GM10266 (cell line): ENCODE measurements at regions not wholly inside any gene's neighbourhood (a gene's known extent, or its start where the extent isn't known, plus 50 kb on each side); places are given as distances from the start of the nearest gene placed in this dataset.

Experiments
- DNase-seq: peaks from one replicate; pipeline ENCODE4 v3.0.0; 2012; ENCODE audit errors: extremely low spot score
- TF ChIP-seq, protein P1 (sequence below): IDR thresholded peaks from 2 replicates; pipeline ENCODE4 v1.5.1; 2012; ENCODE audit warnings: mild to moderate bottlenecking, low read depth; ENCODE audit not compliant: control insufficient read depth, insufficient read depth; ENCODE audit errors: missing control alignments

- TF ChIP-seq, protein P1, sequence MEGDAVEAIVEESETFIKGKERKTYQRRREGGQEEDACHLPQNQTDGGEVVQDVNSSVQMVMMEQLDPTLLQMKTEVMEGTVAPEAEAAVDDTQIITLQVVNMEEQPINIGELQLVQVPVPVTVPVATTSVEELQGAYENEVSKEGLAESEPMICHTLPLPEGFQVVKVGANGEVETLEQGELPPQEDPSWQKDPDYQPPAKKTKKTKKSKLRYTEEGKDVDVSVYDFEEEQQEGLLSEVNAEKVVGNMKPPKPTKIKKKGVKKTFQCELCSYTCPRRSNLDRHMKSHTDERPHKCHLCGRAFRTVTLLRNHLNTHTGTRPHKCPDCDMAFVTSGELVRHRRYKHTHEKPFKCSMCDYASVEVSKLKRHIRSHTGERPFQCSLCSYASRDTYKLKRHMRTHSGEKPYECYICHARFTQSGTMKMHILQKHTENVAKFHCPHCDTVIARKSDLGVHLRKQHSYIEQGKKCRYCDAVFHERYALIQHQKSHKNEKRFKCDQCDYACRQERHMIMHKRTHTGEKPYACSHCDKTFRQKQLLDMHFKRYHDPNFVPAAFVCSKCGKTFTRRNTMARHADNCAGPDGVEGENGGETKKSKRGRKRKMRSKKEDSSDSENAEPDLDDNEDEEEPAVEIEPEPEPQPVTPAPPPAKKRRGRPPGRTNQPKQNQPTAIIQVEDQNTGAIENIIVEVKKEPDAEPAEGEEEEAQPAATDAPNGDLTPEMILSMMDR, result no peak
- no peak for DNase-seq
These were observed 173.0 kb upstream of the FMN2 start for GRCh38 chr1:239918634-239919033.

GRCh38 chr1:239920214-239920613, 171.5 kb upstream of the FMN2 start:
- TF ChIP-seq, protein P1, result no peak
- DNase-seq, result no peak

DNA sequence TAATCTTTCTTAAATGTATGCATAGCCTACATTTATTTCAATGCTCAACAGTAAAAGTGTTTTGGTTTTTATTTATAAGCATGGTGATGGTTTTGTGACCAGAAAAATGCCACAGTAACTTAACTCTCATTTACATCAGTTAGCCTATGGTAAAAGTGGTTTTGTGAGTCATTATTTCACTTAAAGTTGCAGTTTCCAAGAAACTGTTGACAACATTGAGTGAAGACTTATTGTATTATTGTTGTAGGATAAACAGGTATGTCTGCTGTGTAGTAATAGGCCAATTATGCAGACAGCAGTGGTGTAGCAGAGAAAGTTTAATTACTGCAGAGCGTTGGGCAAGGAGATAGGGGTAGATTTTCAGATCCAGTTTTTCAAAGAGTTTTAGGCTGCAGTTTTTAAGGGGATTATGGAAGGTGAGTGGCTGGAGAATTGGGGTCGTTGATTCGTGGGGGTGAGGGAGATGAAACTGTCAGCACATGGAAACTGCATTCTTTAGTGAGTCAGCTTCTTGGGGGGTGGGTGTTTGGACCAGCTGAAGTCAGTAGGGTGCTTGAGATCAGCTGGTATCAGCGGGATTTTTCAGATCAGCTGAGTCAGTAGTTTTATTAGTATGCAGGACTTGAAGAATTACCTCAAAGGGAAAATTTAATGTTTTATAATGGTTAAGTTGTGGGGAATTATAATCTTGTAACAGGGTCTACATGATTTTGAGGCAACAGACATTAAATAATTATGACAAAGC, 168.7 kb upstream of the FMN2 start:
- TF ChIP-seq, protein P1, result no peak
- no peak for DNase-seq

GRCh38 chr1:239924741-239925350, 166.8 kb upstream of the FMN2 start:
- no peak for DNase-seq
- TF ChIP-seq, protein P1, result no peak

- TF ChIP-seq, protein P1, result no peak
- DNase-seq, result no peak
These were observed 165.5 kb upstream of the FMN2 start for GRCh38 chr1:239926184-239926583.

DNA sequence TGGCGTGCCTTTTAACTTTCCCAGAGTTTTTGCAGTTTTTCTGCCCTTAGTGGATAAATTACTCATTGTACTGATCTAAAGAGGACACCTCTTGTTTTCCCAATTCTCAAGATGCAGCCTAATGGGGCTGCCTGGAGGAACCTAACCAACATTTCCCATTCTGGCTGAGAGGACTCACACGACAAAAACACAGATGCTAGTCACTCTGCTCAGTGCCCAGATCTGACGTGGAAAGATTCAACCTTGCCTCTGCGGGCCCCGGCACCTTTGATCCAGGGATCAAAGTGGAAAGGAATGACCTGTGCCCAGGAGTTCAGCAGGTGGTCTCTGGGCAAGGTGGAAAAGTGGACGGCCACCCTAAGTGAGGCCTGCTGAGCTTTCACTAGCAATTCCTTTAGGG, 162.4 kb upstream of the FMN2 start:
- DNase-seq, result no peak
- TF ChIP-seq, protein P1, result no peak

- TF ChIP-seq, protein P1, result no peak
- no peak for DNase-seq
These were observed 160.9 kb upstream of the FMN2 start for GRCh38 chr1:239930686-239931262.
